ENCODE measurements at regions not wholly inside any gene's neighbourhood (a gene's known extent, or its start where the extent isn't known, plus 50 kb on each side); places are given as distances from the start of the nearest gene placed in this dataset.

GRCh38 chr4:123649645-123650391, 253.2 kb downstream of the SPRY1 start:
- DNase-seq (ENCODE audit: low spot score) = peak; percentile 24
- Mint-ChIP-seq H3K4me3 (no peak overlapping the region), H3K27me3 (ENCODE audit: low read depth) (no peaks in the 10 kb centered on the region), H3K27ac (peak overlapping the region; percentile 52), H3K36me3 (peaks cover 7% of the 10 kb centered on the region), H3K9me3 (peaks cover 7% of the 10 kb centered on the region), H3K4me1 (peaks cover 20% of the 10 kb centered on the region)
- TF ChIP-seq GABPB1 (CRISPR knock-in tag; IDR thresholded peaks at IDR 0.05) (0 out of 2 replicates have a peak, but pooled peaks have one; percentile 30), CBFB (CRISPR knock-in tag; IDR thresholded peaks at IDR 0.05; ENCODE audit: low read depth) (no peak)
- POLR2A ChIA-PET = no interaction called here
- CTCF ChIA-PET = interaction anchor here (0.6 to 1.9 kb wide), 3 partner anchors 11 to 517 kb away, joined by 3 to 10 read pairs (median 5); no protein-coding TSS in a partner anchor
- peak; percentile 93 for ATAC-seq

GRCh38 chr4:123651066-123651465, 254.5 kb downstream of the SPRY1 start:
- ATAC-seq = no peak
- peaks cover 20% of the 10 kb centered on the region for H3K4me1 Mint-ChIP-seq
- POLR2A ChIA-PET = no interaction called here
- H3K36me3 Mint-ChIP-seq = peaks cover 16% of the 10 kb centered on the region
- DNase-seq (ENCODE audit: low spot score) = no peak
- H3K9me3 Mint-ChIP-seq = peaks cover 15% of the 10 kb centered on the region
- CTCF ChIA-PET = interaction anchor here (1.8 to 1.9 kb wide), 2 partner anchors 10 to 87 kb away, joined by 5 to 10 read pairs; no protein-coding TSS in a partner anchor
- H3K27me3 Mint-ChIP-seq (ENCODE audit: low read depth) = no peaks in the 10 kb centered on the region
- no peak overlapping the region for H3K4me3 Mint-ChIP-seq
- no peak overlapping the region for H3K27ac Mint-ChIP-seq
- no peak for TF ChIP-seq NR3C1 (CRISPR knock-in tag; conservative IDR thresholded peaks at IDR 0.05; ENCODE audit: low read depth)
- TF ChIP-seq PREB (CRISPR knock-in tag; IDR thresholded peaks at IDR 0.05; ENCODE audit: borderline replicate concordance) = no peak
- TF ChIP-seq ATF6 (CRISPR knock-in tag; IDR thresholded peaks at IDR 0.05) = no peak
- TF ChIP-seq IRF2 (CRISPR knock-in tag; IDR thresholded peaks at IDR 0.05; ENCODE audit: borderline replicate concordance, low read depth) = no peak
- no peak for TF ChIP-seq NR2C2 (CRISPR knock-in tag; IDR thresholded peaks at IDR 0.05)
- no peak for TF ChIP-seq ZNF232 (CRISPR knock-in tag; IDR thresholded peaks at IDR 0.05)
- no peak for TF ChIP-seq ZNF671 (CRISPR knock-in tag; IDR thresholded peaks at IDR 0.05)
- TF ChIP-seq SMAD4 (CRISPR knock-in tag; IDR thresholded peaks at IDR 0.05) = no peak
- TF ChIP-seq ZNF425 (CRISPR knock-in tag; conservative IDR thresholded peaks at IDR 0.05) = no peak
- TF ChIP-seq, protein P1, sequence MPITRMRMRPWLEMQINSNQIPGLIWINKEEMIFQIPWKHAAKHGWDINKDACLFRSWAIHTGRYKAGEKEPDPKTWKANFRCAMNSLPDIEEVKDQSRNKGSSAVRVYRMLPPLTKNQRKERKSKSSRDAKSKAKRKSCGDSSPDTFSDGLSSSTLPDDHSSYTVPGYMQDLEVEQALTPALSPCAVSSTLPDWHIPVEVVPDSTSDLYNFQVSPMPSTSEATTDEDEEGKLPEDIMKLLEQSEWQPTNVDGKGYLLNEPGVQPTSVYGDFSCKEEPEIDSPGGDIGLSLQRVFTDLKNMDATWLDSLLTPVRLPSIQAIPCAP (CRISPR knock-in tag; IDR thresholded peaks at IDR 0.05) = no peak
- TF ChIP-seq, protein P2, sequence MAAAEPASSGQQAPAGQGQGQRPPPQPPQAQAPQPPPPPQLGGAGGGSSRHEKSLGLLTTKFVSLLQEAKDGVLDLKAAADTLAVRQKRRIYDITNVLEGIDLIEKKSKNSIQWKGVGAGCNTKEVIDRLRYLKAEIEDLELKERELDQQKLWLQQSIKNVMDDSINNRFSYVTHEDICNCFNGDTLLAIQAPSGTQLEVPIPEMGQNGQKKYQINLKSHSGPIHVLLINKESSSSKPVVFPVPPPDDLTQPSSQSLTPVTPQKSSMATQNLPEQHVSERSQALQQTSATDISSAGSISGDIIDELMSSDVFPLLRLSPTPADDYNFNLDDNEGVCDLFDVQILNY (CRISPR knock-in tag; IDR thresholded peaks at IDR 0.05) = no peak
- TF ChIP-seq ZNF416 (CRISPR knock-in tag; IDR thresholded peaks at IDR 0.05) = no peak
- TF ChIP-seq, protein P3, sequence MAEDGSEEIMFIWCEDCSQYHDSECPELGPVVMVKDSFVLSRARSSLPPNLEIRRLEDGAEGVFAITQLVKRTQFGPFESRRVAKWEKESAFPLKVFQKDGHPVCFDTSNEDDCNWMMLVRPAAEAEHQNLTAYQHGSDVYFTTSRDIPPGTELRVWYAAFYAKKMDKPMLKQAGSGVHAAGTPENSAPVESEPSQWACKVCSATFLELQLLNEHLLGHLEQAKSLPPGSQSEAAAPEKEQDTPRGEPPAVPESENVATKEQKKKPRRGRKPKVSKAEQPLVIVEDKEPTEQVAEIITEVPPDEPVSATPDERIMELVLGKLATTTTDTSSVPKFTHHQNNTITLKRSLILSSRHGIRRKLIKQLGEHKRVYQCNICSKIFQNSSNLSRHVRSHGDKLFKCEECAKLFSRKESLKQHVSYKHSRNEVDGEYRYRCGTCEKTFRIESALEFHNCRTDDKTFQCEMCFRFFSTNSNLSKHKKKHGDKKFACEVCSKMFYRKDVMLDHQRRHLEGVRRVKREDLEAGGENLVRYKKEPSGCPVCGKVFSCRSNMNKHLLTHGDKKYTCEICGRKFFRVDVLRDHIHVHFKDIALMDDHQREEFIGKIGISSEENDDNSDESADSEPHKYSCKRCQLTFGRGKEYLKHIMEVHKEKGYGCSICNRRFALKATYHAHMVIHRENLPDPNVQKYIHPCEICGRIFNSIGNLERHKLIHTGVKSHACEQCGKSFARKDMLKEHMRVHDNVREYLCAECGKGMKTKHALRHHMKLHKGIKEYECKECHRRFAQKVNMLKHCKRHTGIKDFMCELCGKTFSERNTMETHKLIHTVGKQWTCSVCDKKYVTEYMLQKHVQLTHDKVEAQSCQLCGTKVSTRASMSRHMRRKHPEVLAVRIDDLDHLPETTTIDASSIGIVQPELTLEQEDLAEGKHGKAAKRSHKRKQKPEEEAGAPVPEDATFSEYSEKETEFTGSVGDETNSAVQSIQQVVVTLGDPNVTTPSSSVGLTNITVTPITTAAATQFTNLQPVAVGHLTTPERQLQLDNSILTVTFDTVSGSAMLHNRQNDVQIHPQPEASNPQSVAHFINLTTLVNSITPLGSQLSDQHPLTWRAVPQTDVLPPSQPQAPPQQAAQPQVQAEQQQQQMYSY (CRISPR knock-in tag; IDR thresholded peaks at IDR 0.05) = no peak
- TF ChIP-seq ESRRA (CRISPR knock-in tag; IDR thresholded peaks at IDR 0.05; ENCODE audit: borderline replicate concordance) = no peak
- no peak for TF ChIP-seq CREB1 (CRISPR knock-in tag; IDR thresholded peaks at IDR 0.05)
- TF ChIP-seq CDX4 (CRISPR knock-in tag; IDR thresholded peaks at IDR 0.05; ENCODE audit: borderline replicate concordance) = no peak
- TF ChIP-seq GABPB1 (CRISPR knock-in tag; IDR thresholded peaks at IDR 0.05) = no peak
- no peak for TF ChIP-seq GRHL2 (CRISPR knock-in tag; IDR thresholded peaks at IDR 0.05; ENCODE audit: insufficient replicate concordance, severe bottlenecking)

All from WTC11 (cell line).